ENCODE measurements at regions not wholly inside any gene's neighbourhood (a gene's known extent, or its start where the extent isn't known, plus 50 kb on each side); places are given as distances from the start of the nearest gene placed in this dataset.

DNA sequence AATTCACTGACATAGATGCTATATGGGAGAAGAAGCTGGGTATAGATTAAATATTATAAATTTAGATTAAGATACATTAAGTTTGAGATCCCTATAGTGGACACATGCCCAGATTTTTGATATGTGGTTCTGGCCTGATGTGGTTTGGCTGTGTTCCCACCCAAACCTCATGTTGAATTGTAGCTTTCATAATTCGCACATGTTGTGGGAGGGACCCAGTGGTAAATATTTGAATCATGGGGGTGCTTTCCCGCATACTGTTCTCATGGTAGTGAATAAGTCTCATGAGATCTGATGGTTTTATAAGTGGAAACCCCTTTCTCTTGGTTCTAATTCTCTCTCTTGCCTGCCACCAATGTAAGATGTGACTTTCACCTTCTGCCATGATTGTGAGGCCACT lies 189.4 kb upstream of the CD96 start:
- TF ChIP-seq SP1 (IDR thresholded peaks at IDR 0.05) = no peak
- TF ChIP-seq JUND (IDR thresholded peaks at IDR 0.05) = no peak
- TF ChIP-seq, protein P1, sequence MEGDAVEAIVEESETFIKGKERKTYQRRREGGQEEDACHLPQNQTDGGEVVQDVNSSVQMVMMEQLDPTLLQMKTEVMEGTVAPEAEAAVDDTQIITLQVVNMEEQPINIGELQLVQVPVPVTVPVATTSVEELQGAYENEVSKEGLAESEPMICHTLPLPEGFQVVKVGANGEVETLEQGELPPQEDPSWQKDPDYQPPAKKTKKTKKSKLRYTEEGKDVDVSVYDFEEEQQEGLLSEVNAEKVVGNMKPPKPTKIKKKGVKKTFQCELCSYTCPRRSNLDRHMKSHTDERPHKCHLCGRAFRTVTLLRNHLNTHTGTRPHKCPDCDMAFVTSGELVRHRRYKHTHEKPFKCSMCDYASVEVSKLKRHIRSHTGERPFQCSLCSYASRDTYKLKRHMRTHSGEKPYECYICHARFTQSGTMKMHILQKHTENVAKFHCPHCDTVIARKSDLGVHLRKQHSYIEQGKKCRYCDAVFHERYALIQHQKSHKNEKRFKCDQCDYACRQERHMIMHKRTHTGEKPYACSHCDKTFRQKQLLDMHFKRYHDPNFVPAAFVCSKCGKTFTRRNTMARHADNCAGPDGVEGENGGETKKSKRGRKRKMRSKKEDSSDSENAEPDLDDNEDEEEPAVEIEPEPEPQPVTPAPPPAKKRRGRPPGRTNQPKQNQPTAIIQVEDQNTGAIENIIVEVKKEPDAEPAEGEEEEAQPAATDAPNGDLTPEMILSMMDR (IDR thresholded peaks at IDR 0.05; ENCODE audit: low read depth, low read length, missing input control) = no peak
- TF ChIP-seq, protein P2, sequence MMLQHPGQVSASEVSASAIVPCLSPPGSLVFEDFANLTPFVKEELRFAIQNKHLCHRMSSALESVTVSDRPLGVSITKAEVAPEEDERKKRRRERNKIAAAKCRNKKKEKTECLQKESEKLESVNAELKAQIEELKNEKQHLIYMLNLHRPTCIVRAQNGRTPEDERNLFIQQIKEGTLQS (IDR thresholded peaks at IDR 0.05) = no peak
- TF ChIP-seq, protein P3, sequence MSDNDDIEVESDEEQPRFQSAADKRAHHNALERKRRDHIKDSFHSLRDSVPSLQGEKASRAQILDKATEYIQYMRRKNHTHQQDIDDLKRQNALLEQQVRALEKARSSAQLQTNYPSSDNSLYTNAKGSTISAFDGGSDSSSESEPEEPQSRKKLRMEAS (IDR thresholded peaks at IDR 0.05) = no peak
- TF ChIP-seq EGR1 (IDR thresholded peaks at IDR 0.05; ENCODE audit: low read depth in 2 of 2) = no peak
- TF ChIP-seq RXRA (IDR thresholded peaks at IDR 0.05) = no peak
- no peak for TF ChIP-seq TAF1 (conservative IDR thresholded peaks at IDR 0.05)
- TF ChIP-seq RAD21 (IDR thresholded peaks at IDR 0.05) = no peak
- TF ChIP-seq, protein P4, sequence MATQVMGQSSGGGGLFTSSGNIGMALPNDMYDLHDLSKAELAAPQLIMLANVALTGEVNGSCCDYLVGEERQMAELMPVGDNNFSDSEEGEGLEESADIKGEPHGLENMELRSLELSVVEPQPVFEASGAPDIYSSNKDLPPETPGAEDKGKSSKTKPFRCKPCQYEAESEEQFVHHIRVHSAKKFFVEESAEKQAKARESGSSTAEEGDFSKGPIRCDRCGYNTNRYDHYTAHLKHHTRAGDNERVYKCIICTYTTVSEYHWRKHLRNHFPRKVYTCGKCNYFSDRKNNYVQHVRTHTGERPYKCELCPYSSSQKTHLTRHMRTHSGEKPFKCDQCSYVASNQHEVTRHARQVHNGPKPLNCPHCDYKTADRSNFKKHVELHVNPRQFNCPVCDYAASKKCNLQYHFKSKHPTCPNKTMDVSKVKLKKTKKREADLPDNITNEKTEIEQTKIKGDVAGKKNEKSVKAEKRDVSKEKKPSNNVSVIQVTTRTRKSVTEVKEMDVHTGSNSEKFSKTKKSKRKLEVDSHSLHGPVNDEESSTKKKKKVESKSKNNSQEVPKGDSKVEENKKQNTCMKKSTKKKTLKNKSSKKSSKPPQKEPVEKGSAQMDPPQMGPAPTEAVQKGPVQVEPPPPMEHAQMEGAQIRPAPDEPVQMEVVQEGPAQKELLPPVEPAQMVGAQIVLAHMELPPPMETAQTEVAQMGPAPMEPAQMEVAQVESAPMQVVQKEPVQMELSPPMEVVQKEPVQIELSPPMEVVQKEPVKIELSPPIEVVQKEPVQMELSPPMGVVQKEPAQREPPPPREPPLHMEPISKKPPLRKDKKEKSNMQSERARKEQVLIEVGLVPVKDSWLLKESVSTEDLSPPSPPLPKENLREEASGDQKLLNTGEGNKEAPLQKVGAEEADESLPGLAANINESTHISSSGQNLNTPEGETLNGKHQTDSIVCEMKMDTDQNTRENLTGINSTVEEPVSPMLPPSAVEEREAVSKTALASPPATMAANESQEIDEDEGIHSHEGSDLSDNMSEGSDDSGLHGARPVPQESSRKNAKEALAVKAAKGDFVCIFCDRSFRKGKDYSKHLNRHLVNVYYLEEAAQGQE (IDR thresholded peaks at IDR 0.05) = no peak
